ENCODE measurements at regions not wholly inside any gene's neighbourhood (a gene's known extent, or its start where the extent isn't known, plus 50 kb on each side); places are given as distances from the start of the nearest gene placed in this dataset.

- TF ChIP-seq CTCF (IDR thresholded peaks at IDR 0.05), result no peak
- no peak for TF ChIP-seq POLR2A (IDR thresholded peaks at IDR 0.05)
- TF ChIP-seq POLR2AphosphoS5 (IDR thresholded peaks at IDR 0.05), result no peak
These were observed 123.1 kb upstream of the GJE1 start for GRCh38 chr6:142009647-142010046.
